H1 (cell line): ENCODE measurements at regions not wholly inside any gene's neighbourhood (a gene's known extent, or its start where the extent isn't known, plus 50 kb on each side); places are given as distances from the start of the nearest gene placed in this dataset.

Experiments used
- EZH2 ChIP-seq: fragments of 200-600 bp; sonication (generic); IDR thresholded peaks from 2 replicates; pipeline ENCODE4 v1.7.1; 2012; ENCODE audit warnings: low read depth, mild to moderate bottlenecking, moderate library complexity, low read length, inconsistent platforms; ENCODE audit not compliant: severe bottlenecking
- FOSL1 ChIP-seq: IDR thresholded peaks from 2 replicates; pipeline ENCODE4 v1.6.1; 2011; ENCODE audit warnings: mild to moderate bottlenecking, low read depth, low read length, moderate library complexity; ENCODE audit not compliant: insufficient read depth
- GTF2F1 ChIP-seq: IDR thresholded peaks from 2 replicates; pipeline ENCODE4 v1.6.1; 2012; ENCODE audit warnings: low read depth, low read length, improper control_type of control experiment, borderline replicate concordance
- JUND ChIP-seq: IDR thresholded peaks from 2 replicates; pipeline ENCODE4 v1.6.1; 2011; ENCODE audit warnings: mild to moderate bottlenecking, improper control_type of control experiment, low read length
- POLR2A ChIP-seq, 2 experiments: IDR thresholded peaks; 1 replicate in 1 of 2; 2 replicates in 1 of 2; pipeline ENCODE4 v1.6.1; 2011; ENCODE audit warnings: low read depth in 2 of 2, low read length in 2 of 2, mild to moderate bottlenecking in 2 of 2; ENCODE audit errors: control extremely low read depth in 1 of 2
- POLR2AphosphoS5 ChIP-seq: IDR thresholded peaks from 2 replicates; pipeline ENCODE4 v1.6.1; 2011; ENCODE audit warnings: low read depth, low read length
- RBBP5 ChIP-seq: IDR thresholded peaks from 2 replicates; pipeline ENCODE4 v1.7.1; 2012; ENCODE audit warnings: low read depth, mild to moderate bottlenecking, inconsistent platforms, low read length, moderate library complexity, borderline replicate concordance
- ZNF274 ChIP-seq: IDR thresholded peaks from 2 replicates; pipeline ENCODE4 v1.7.0; 2012; ENCODE audit warnings: low read length, borderline replicate concordance; ENCODE audit errors: extremely low read depth
- TF ChIP-seq, protein P1 (sequence below), 3 experiments: IDR thresholded peaks; 1 replicate in 2 of 3; 2 replicates in 1 of 3; pipeline versions ENCODE4 v1.5.1 to v1.6.1; 2011; ENCODE audit warnings: low read length in 3 of 3, mild to moderate bottlenecking in 3 of 3, inconsistent platforms in 2 of 3, low read depth in 1 of 3, moderate library complexity in 1 of 3; ENCODE audit not compliant: insufficient read depth in 1 of 3; ENCODE audit errors: control extremely low read depth in 1 of 3

DNA sequence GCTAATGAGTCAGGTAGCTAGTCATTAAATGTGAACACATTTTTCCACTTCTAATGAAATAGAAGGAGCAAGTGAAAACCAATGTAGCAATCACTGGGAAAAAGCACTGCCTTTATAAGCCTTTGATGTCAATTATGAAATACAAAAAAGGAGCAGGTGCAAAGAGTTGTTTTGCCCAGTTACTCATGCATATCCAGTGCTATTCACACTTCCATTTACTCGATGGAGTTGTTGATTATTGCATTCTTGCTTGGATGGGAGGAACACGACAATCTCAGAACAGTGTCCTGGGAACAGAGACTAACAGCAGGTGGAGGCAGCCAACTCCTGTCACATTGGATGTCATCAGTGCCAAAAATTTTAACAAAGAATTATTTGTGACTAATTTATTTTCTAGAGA lies 372.5 kb downstream of the CBLN2 start:
- no peak for TF ChIP-seq RBBP5
- no peak for TF ChIP-seq POLR2A (IDR thresholded peaks at IDR 0.05; ENCODE audit: control extremely low read depth in 1 of 2, low read depth in 2 of 2, low read length in 2 of 2)
- no peak for TF ChIP-seq EZH2
- TF ChIP-seq, protein P1, sequence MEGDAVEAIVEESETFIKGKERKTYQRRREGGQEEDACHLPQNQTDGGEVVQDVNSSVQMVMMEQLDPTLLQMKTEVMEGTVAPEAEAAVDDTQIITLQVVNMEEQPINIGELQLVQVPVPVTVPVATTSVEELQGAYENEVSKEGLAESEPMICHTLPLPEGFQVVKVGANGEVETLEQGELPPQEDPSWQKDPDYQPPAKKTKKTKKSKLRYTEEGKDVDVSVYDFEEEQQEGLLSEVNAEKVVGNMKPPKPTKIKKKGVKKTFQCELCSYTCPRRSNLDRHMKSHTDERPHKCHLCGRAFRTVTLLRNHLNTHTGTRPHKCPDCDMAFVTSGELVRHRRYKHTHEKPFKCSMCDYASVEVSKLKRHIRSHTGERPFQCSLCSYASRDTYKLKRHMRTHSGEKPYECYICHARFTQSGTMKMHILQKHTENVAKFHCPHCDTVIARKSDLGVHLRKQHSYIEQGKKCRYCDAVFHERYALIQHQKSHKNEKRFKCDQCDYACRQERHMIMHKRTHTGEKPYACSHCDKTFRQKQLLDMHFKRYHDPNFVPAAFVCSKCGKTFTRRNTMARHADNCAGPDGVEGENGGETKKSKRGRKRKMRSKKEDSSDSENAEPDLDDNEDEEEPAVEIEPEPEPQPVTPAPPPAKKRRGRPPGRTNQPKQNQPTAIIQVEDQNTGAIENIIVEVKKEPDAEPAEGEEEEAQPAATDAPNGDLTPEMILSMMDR (IDR thresholded peaks at IDR 0.05; ENCODE audit: control extremely low read depth in 1 of 3, insufficient read depth in 1 of 3, low read depth in 1 of 3, low read length in 3 of 3): no peak
- no peak for TF ChIP-seq ZNF274
- TF ChIP-seq JUND: no peak
- TF ChIP-seq GTF2F1: no peak
- no peak for TF ChIP-seq POLR2AphosphoS5
- no peak for TF ChIP-seq FOSL1
